Thyroid gland (tissue), 4 donors: ENCODE measurements at regions not wholly inside any gene's neighbourhood (a gene's known extent, or its start where the extent isn't known, plus 50 kb on each side); places are given as distances from the start of the nearest gene placed in this dataset.

Source experiments
- POLR2A ChIP-seq, 2 donors: fragments of 450-650 bp; IDR thresholded peaks; one replicate each; pipeline ENCODE4 v1.6.1; 2017; ENCODE audit warnings: antibody characterized with exemption in 2 of 2, mild to moderate bottlenecking in 2 of 2, moderate library complexity in 1 of 2
- TF ChIP-seq, protein P1 (sequence below), 6 experiments: fragments of 200-600 bp in 3 of 6; fragments of 450-650 bp in 3 of 6; sonication (generic) in 3 of 6; IDR thresholded peaks; one replicate each; pipeline ENCODE4 v1.5.1; 2016 to 2019; ENCODE audit warnings: antibody characterized with exemption in 6 of 6, mild to moderate bottlenecking in 2 of 6, inconsistent platforms in 1 of 6, moderate library complexity in 1 of 6

DNA sequence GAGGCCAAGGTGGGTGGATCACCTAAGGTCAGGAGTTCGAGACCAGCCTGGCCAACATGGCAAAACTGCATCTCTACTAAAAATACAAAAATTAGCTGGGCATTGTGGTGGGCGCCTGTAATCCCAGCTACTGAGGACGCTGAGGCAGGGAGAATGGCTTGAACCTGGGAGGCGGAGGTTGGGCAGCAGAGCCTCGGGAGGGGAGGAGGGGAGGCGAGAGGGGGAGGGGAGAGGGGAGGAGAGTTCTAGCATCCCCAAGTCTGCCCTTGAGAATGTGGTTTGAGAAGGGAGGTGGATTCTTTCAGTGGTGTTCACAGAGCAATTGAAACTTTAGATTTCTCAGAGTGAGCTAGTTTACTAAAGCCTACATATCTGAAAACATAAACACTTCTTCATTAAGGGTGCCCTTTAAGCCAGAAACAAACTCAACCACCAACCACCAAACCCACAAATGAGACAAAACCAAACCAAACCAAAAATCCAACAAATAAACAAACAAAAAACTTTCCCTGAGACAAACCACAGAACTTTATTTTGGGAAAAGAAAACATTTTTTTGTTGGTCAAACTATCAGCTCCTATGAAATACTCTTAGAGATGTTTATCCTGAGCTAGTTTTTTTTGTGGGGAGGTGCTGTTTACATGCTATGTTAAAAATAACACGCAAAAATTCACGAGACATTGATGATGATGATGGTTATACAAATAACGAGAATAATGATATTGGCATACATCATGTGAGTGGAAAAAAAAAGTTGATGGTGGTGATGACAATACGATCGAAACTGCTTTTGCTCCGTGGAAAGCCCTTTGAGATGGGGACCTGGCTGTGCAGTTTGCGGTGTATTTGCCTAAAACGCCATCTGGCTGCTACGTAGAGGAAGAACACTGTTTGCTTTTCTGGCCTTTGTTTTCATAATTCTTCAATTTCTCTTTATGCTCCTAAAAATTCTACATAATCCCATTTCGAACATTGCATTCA, 98.2 kb upstream of the PRKX start:
- TF ChIP-seq, protein P1, sequence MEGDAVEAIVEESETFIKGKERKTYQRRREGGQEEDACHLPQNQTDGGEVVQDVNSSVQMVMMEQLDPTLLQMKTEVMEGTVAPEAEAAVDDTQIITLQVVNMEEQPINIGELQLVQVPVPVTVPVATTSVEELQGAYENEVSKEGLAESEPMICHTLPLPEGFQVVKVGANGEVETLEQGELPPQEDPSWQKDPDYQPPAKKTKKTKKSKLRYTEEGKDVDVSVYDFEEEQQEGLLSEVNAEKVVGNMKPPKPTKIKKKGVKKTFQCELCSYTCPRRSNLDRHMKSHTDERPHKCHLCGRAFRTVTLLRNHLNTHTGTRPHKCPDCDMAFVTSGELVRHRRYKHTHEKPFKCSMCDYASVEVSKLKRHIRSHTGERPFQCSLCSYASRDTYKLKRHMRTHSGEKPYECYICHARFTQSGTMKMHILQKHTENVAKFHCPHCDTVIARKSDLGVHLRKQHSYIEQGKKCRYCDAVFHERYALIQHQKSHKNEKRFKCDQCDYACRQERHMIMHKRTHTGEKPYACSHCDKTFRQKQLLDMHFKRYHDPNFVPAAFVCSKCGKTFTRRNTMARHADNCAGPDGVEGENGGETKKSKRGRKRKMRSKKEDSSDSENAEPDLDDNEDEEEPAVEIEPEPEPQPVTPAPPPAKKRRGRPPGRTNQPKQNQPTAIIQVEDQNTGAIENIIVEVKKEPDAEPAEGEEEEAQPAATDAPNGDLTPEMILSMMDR (IDR thresholded peaks at IDR 0.05) = peak in 4 of 6 experiments; percentile 54 to 68 (median 62)
- no peak for TF ChIP-seq POLR2A (IDR thresholded peaks at IDR 0.05)
